GM21528 (cell line): ENCODE measurements at regions not wholly inside any gene's neighbourhood (a gene's known extent, or its start where the extent isn't known, plus 50 kb on each side); places are given as distances from the start of the nearest gene placed in this dataset.

Experiments used
- ATAC-seq: cut with Tn5 transposase; IDR thresholded peaks from one replicate; pipeline ENCODE4 v1.9.1; 2021; ENCODE audit warnings: mild to moderate bottlenecking, moderate library complexity; ENCODE audit not compliant: unreplicated experiment, low FRiP score

GRCh38 chr16:86207350-86207749, 303.0 kb upstream of the FOXF1 start:
- no peak for ATAC-seq

- no peak for ATAC-seq
These were observed 301.1 kb upstream of the FOXF1 start for GRCh38 chr16:86209202-86209601.

GRCh38 chr16:86210403-86211193, 299.7 kb upstream of the FOXF1 start:
- no peak for ATAC-seq

- ATAC-seq: no peak
These were observed 299.1 kb upstream of the FOXF1 start for GRCh38 chr16:86211265-86211664.

DNA sequence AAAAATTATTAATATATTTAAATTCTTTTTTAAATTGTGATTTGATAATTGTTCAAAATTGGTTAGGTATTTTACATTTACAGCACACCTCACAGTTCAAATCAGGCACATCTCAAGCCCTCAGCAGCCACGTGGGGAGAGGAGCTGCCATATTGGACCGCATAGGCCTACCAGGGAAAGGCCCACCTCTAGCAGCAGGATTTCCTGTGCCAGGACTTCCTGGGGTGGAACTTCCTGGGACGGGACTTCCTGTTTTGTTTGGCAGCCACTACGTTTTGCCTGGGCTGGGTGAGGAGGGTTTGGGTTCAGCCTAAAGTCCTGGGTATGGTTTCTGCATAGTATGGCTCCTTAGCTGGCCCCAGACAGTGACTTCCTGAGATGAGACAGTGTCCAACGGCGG, 298.5 kb upstream of the FOXF1 start:
- ATAC-seq: no peak

DNA sequence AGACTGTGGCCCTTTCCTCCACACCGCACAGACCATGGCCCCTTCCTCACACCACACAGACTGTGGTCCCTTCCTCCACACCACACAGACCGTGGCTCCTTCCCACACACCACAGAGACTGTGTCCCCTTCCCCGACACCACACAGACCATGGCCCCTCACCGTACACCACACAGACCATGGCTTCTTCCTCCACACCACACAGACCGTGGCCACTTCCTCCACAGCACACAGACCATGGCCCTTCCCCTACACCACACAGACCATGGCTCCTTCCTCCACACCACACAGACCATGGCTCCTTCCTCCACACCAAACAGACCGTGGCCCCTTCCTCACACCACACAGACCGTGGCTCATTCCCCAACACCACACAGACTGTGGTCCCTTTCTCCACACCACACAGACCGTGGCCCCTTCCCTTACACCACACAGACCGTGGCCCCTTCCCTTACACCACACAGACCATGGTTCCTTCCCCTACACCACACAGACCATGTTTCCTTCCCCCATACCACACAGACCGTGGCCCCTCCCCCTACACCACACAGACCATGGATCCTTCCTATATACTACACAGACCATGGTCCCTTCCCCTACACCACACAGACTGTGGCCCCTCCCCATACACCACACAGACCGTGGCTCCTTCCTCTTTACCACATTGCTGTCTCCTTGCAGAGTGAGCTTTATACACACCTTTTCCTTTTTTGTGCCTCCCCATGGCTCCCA, 297.5 kb upstream of the FOXF1 start:
- no peak for ATAC-seq

DNA sequence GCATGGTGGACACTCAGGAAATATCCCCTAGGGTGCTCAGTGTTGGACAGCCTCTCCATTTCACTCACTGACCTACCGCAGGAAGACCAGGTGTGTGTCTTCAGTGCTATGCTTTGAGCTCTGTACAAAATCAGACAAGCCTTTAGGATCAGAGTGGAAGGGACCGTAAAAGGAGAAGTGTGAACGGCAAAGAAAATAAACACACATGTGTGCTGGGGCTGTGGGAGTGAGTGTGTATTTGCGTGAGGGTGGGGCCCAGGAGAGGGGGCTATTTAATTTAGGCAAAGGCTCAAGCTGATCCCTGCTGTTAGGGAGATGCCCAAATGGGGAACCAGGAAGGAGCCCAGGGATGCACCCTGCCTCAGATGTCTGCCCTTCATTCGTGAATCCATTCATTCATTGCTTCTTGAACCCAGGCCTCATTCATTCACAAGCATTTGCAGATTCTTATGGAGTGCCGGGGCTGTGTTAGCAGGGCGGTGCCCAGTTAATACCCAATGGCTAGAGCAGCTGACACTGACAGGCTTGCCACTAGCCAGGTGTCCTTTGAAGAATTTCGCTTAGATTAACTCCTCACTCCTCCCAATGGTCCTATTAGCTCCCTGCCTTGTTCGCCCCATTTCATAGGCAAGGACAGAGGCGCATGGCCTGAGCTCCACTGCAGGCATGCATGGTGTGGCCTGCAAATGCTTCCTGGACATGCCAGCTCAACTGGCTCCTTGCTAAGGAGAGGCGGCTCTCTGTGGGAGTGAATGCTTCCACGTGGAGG, 296.7 kb upstream of the FOXF1 start:
- ATAC-seq: no peak

GRCh38 chr16:86214326-86215232, 295.7 kb upstream of the FOXF1 start:
- no peak for ATAC-seq

GRCh38 chr16:86215233-86215978, 294.9 kb upstream of the FOXF1 start:
- no peak for ATAC-seq

DNA sequence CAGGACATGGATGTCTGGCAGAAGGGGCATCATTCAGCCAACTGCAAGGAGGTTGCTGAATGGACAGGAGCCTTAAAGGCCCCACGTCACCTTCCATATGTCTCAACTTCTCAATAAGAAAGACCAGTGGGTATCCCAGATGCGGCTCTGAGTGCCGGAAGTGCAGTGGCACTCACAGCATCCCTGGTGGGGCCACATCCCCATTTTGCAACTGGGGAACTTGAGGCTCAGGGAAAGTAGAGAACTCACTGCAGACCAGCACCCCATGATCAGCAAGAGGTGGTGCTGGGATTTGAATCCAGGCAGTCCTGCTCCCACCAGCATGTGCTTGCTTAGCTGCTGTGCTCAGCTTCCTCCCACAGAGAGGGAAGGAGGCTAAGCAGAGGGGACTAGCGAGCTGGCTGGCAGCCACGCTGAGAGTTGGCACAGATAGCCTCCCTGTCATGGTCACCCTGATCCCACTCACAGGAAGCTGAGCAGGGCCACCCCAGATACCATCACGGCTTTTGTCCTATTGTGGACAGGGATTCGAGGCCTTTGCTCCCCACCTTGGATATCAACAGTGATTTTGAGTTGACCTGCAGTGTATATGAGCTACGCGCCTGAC, 294.2 kb upstream of the FOXF1 start:
- no peak for ATAC-seq

GRCh38 chr16:86216591-86216990, 293.7 kb upstream of the FOXF1 start:
- no peak for ATAC-seq

DNA sequence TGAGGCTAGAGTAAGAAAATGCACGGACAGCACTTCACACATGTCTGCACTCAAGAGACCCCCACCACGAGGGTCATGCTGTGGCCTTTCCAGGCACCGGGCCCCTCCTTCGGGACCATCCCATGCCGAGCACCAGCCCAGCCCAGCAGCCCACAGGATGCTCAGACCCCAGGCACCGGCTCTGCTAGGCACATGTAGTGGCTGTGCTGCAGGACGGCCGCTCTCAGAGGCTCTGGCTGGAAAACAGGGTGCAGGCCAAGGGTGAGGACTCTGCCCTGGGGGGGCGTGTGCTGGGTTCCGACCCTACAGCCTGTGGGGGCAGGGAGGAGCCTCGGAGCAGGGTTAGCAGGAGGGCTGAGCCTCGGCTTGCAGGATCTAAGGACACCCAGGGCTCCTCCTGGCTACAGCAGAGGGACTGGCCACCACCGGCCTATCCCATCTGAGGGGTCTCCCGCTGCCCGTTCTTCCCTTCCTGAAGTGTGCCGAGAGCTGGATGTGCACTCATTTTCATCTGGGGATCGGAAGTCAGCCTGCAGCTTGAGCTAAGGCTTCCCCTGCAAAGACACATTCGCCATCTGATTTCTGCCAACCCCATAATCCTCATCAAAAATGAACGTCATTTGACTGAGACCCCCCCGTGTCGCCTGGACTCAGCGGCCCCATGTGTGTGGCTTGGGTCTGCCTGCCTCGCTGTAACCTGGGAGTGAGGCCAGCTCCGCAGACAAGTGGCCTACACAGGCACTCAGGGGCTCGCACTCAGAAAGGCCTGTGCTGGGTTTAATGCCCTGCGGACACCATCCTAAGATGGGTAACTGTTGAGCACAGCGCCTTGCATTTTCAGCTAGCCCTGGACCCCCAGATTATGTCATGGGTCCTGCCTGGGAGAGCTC, 293.1 kb upstream of the FOXF1 start:
- no peak for ATAC-seq

DNA sequence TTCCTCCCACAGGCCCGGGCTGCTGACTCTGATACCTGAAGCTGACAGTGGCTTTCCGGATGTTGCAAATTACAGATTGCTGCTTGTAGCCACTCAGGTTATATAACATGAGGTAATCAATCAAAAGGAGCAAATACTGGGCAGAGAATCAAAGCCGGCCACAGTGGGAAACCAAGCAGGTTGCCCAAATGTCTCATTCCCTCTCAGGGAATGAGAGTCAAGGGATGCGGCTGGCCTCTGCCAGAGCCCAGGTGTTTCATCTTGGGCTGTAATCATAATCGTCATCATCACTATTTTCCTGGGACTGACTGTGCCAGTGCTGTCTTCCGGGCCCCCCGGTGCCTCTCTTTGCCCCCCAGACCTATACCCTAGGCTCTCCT, 292.4 kb upstream of the FOXF1 start:
- ATAC-seq: no peak

DNA sequence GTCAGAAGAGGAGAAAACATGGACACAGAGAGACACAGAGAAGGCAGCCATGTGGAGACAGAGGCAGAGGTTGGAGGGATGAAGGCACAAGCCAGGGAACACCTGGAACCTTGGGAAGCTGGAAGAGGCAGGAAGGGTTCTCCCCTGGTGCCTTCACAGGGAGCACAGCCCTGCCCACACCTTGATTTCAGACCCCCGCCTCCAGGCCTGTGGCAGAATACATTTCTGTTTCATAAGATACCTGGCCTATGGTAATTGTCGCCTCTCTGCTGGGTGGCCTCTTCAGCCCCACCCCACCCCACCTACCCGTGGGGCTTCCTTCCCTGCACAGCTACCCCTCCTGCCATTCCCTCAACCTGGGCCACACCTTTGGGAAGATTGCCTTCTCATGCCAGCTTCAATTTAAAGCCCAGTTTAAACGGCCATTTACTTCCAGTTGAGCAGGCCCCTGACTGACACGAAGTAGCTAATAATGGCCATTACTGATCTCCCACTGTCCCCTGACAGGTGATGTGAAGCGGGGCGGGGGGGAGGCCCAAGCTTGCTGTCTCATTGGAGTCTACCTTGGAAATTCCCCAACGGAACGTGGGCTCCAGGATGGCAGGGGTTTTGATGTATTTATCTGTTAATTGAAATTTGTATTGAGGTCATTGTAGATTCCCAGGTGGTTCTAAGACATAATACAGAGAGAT, 291.7 kb upstream of the FOXF1 start:
- ATAC-seq: no peak

DNA sequence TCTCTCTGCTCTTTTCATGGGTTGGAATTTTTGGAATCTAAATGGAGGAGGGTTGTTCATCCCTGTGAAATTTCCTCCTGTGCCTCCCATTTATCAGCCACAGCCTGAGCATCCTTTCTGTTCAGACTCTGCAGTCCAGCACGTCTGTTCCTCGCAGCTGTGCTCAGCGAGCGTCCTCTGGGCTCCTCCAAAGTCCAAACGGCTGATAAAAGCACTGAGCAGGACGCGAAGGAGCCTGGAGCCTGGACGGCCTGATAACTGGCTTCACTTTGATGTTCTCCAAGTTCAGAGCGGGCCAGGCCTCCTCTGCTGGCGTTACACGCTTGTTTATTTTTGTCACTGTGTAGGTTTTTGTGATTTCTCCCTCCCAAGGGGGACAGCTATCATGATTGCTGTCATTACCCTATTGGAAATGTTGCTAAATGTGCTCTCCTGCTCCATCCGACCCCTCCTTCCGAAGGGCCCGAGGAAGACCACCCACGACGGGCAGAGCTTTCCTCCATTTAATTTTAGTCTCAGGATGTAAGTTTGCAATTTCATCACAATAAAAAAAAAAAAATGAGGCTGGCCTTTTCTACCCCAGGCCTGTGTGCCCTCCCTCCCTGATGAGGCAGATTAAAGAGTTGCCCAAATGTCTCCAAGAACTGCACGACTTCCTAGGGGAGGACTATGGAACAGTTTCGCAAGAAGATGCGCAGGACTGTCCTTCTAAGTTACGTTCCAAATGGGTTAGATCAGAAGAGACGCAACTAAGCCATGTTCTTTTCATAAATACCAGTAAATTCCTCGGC, 290.5 kb upstream of the FOXF1 start:
- no peak for ATAC-seq

DNA sequence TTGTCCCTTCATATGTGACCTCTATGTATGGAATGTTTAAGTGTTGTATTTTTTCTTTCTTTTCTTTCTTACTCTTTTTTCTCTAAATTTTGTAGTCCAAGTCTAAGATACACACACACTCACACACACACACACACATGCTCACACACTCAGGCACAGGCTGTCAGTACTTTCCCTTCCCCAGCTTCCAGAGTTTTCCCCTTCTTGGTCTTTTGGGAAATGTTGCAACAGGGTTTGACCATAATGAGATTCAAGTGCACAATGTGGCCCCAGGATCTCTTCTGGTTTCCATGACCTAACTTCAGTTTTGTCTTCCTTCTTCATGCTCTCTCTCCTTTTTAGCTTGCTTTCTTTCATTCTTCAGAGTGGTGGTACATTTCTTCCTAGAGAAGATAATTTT, 289.8 kb upstream of the FOXF1 start:
- no peak for ATAC-seq

DNA sequence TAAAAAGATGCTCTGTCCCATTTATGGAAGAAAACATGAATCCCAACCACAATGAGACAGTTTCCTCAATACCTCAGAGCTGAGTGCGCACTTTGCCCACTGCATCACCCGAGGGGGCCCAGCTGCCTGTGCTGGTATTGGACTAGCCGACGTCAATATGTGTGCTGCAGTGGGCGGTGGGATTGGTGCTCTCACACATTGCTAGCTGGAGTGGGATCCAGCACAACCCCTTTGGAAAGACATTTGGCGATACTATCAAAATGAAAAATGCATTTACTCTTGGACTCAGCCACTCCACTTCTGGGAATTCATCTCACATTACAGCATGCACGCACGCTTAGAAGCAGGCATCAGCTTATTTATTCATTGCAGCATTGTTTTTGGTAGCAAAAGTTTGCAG, 289.2 kb upstream of the FOXF1 start:
- ATAC-seq: no peak
